SK-N-SH (cell line): ENCODE measurements at regions not wholly inside any gene's neighbourhood (a gene's known extent, or its start where the extent isn't known, plus 50 kb on each side); places are given as distances from the start of the nearest gene placed in this dataset.

ENCODE experiments used
- CTCF ChIA-PET: fragments of 300-600, 350-600 bp; formaldehyde crosslinking; extraction: SDS; loops from one replicate; lab custom pipeline; 2021; lab: Yijun Ruan, JAX
- POLR2A ChIA-PET: fragments of 350-600 bp; sonication (Branson Sonifier 250); formaldehyde crosslinking; extraction: SDS; loops from one replicate; lab custom pipeline; 2020; ENCODE audit warnings: antibody characterized with exemption, inconsistent platforms; lab: Yijun Ruan, JAX
- DNase-seq: peaks from one replicate; pipeline ENCODE4 v3.0.0; 2012
- H2AFZ ChIP-seq: fragments of 200-600 bp; sonication (generic); 2 replicates; pipeline ENCODE4 v1.8.1; 2016; ENCODE audit warnings: antibody characterized with exemption, mild to moderate bottlenecking, low read depth
- H3F3A ChIP-seq: fragments of 200-600 bp; sonication (generic); replicated peaks from 2 replicates; pipeline ENCODE3; 2016; ENCODE audit warnings: antibody characterized with exemption, mild to moderate bottlenecking; ENCODE audit not compliant: insufficient read depth
- H3K27ac ChIP-seq, 2 experiments: fragments of 200-500 bp in 1 of 2; fragments of 200-600 bp in 1 of 2; sonication (Bioruptor generic) in 1 of 2; sonication (generic), shearing (Covaris generic) in 1 of 2; 2 replicates each; pipeline versions ENCODE4 v1.5.1 to v1.6.1; 2014 to 2016; ENCODE audit warnings: low read depth in 2 of 2, inconsistent platforms in 1 of 2, low read length in 1 of 2, mild to moderate bottlenecking in 1 of 2, mixed read lengths in 1 of 2
- H3K27me3 ChIP-seq: fragments of 200-600 bp; sonication (generic), shearing (Covaris generic); 2 replicates; pipeline ENCODE4 v1.6.1; 2016; ENCODE audit warnings: mixed run types; ENCODE audit not compliant: insufficient read depth
- H3K36me3 ChIP-seq, 2 experiments: fragments of 200-500 bp in 1 of 2; fragments of 200-600 bp in 1 of 2; sonication (Bioruptor generic) in 1 of 2; sonication (generic) in 1 of 2; replicated peaks in 1 of 2; 2 replicates each; pipeline versions ENCODE3 to v1.5.1; 2014 to 2016; ENCODE audit warnings: low read length in 1 of 2, mild to moderate bottlenecking in 1 of 2; ENCODE audit not compliant: insufficient read depth in 2 of 2, control insufficient read depth in 1 of 2
- H3K4me1 ChIP-seq, 2 experiments: fragments of 200-500 bp in 1 of 2; fragments of 200-600 bp in 1 of 2; sonication (Bioruptor generic) in 1 of 2; sonication (generic), shearing (Covaris generic) in 1 of 2; 2 replicates each; pipeline versions ENCODE4 v1.5.1 to v1.6.1; 2014 to 2016; ENCODE audit warnings: low read depth in 1 of 2, low read length in 1 of 2, mixed run types in 1 of 2; ENCODE audit not compliant: insufficient read depth in 2 of 2, control insufficient read depth in 1 of 2
- H3K4me2 ChIP-seq: fragments of 200-600 bp; sonication (generic), shearing (Covaris generic); 2 replicates; pipeline ENCODE4 v1.6.1; 2017; ENCODE audit warnings: mixed run types
- H3K4me3 ChIP-seq, 2 experiments: fragments of 200-500 bp in 1 of 2; fragments of 200-600 bp in 1 of 2; sonication (Bioruptor generic) in 1 of 2; sonication (generic), shearing (Covaris generic) in 1 of 2; 2 replicates each; pipeline versions ENCODE4 v1.5.1 to v1.8.1; 2014 to 2016; ENCODE audit warnings: low read depth in 2 of 2, inconsistent platforms in 1 of 2, low read length in 1 of 2, mild to moderate bottlenecking in 1 of 2, mixed read lengths in 1 of 2, moderate library complexity in 1 of 2
- H3K79me2 ChIP-seq: fragments of 200-600 bp; sonication (generic); 2 replicates; pipeline ENCODE4 v1.8.1; 2017; ENCODE audit warnings: mild to moderate bottlenecking; ENCODE audit not compliant: insufficient read depth
- H3K9ac ChIP-seq: fragments of 200-600 bp; sonication (generic); 2 replicates; pipeline ENCODE4 v1.6.1; 2017; ENCODE audit warnings: mixed run types
- H3K9me2 ChIP-seq: fragments of 200-600 bp; sonication (generic); 2 replicates; pipeline ENCODE4 v1.6.1; 2017; ENCODE audit warnings: mixed run types
- H3K9me3 ChIP-seq: fragments of 200-600 bp; sonication (generic); 2 replicates; pipeline ENCODE4 v1.6.1; 2017; ENCODE audit warnings: mixed run types, mild to moderate bottlenecking, moderate library complexity
- H4K20me1 ChIP-seq: fragments of 200-600 bp; sonication (generic); 2 replicates; pipeline ENCODE4 v1.6.1; 2017; ENCODE audit warnings: mild to moderate bottlenecking, mixed run types; ENCODE audit not compliant: insufficient read depth
- ELF1 ChIP-seq: IDR thresholded peaks from 2 replicates; pipeline ENCODE4 v1.4.0; 2012
- EZH2phosphoT487 ChIP-seq: fragments of 200-600 bp; sonication (generic); IDR thresholded peaks from 2 replicates; pipeline ENCODE4 v1.6.1; 2017; ENCODE audit warnings: low read depth, mixed run types, mild to moderate bottlenecking, antibody characterized with exemption, moderate library complexity, borderline replicate concordance
- FOXJ3 ChIP-seq: sonication (generic); formaldehyde crosslinking; IDR thresholded peaks from 2 replicates; pipeline ENCODE4 v1.5.1; 2020; ENCODE audit warnings: mild to moderate bottlenecking, missing genetic modification reagents
- FOXM1 ChIP-seq: IDR thresholded peaks from 2 replicates; pipeline ENCODE4 v1.4.0; 2012; ENCODE audit warnings: low read depth, mild to moderate bottlenecking
- GABPA ChIP-seq: IDR thresholded peaks from 2 replicates; pipeline ENCODE4 v1.4.0; 2012; ENCODE audit warnings: low read depth, mild to moderate bottlenecking
- GATA2 ChIP-seq: sonication (generic); formaldehyde crosslinking; IDR thresholded peaks from 2 replicates; pipeline ENCODE4 v1.5.0; 2020; ENCODE audit warnings: mild to moderate bottlenecking, missing genetic modification reagents
- IRF3 ChIP-seq: fragments of 150-350 bp; IDR thresholded peaks from 2 replicates; pipeline ENCODE4 v1.6.1; 2016; ENCODE audit warnings: mild to moderate bottlenecking, low read depth, low read length
- JUND ChIP-seq: IDR thresholded peaks from 2 replicates; pipeline ENCODE4 v1.4.0; 2012
- MEF2A ChIP-seq: IDR thresholded peaks from 2 replicates; pipeline ENCODE4 v1.4.0; 2012; ENCODE audit warnings: low read depth, borderline replicate concordance
- MXI1 ChIP-seq: IDR thresholded peaks from 2 replicates; pipeline ENCODE4 v1.6.1; 2012; ENCODE audit warnings: mild to moderate bottlenecking, low read depth, low read length, improper control_type of control experiment
- NRF1 ChIP-seq: IDR thresholded peaks from 2 replicates; pipeline ENCODE4 v1.6.1; 2012; ENCODE audit warnings: low read depth, mild to moderate bottlenecking, low read length
- RAD21 ChIP-seq: IDR thresholded peaks from 2 replicates; pipeline ENCODE4 v1.6.1; 2012; ENCODE audit warnings: mild to moderate bottlenecking, low read length
- RCOR1 ChIP-seq: fragments of 150-350 bp; IDR thresholded peaks from 2 replicates; pipeline ENCODE4 v1.6.1; 2017; ENCODE audit warnings: antibody characterized with exemption, low read length
- REST ChIP-seq: IDR thresholded peaks from 2 replicates; pipeline ENCODE4 v1.6.1; 2012; ENCODE audit warnings: mild to moderate bottlenecking, low read depth, low read length, moderate library complexity
- RXRA ChIP-seq: IDR thresholded peaks from 2 replicates; pipeline ENCODE4 v1.4.0; 2012; ENCODE audit warnings: low read depth, mild to moderate bottlenecking, borderline replicate concordance
- TAF1 ChIP-seq: IDR thresholded peaks from 2 replicates; pipeline ENCODE4 v1.6.1; 2012; ENCODE audit warnings: low read depth, mild to moderate bottlenecking, low read length, moderate library complexity, borderline replicate concordance
- USF1 ChIP-seq: IDR thresholded peaks from 2 replicates; pipeline ENCODE4 v1.4.0; 2012; ENCODE audit warnings: low read depth, borderline replicate concordance
- YY1 ChIP-seq: IDR thresholded peaks from 2 replicates; pipeline ENCODE4 v1.4.0; 2012; ENCODE audit warnings: low read depth, mild to moderate bottlenecking
- WGBS: methylation state at CpG from one replicate; pipeline ENCODE4 v1.1.6; 2017; ENCODE audit warnings: low lambda C conversion rate; 5-methylcytosine and 5-hydroxymethylcytosine counted together

- H3K36me3 ChIP-seq = no peaks in the 10 kb centered on the region
- H3K27ac ChIP-seq = no peak overlapping the region
- H3F3A ChIP-seq = no peaks in the 10 kb centered on the region
- no peaks in the 10 kb centered on the region for H3K79me2 ChIP-seq
- peaks cover 0 to 13% of the 10 kb centered on the region in 2 experiments; a peak in 2 of 4 replicates for H3K4me1 ChIP-seq
- H3K9ac ChIP-seq = no peak overlapping the region
- no peaks in the 10 kb centered on the region for H3K9me3 ChIP-seq
- 24% methylated on average over 2 of the region's 2 CpGs for WGBS
- POLR2A ChIA-PET = no interaction called here
- DNase-seq = no peak
- H2AFZ ChIP-seq = no peak overlapping the region
- no peak overlapping the region for H3K4me2 ChIP-seq
- no peaks in the 10 kb centered on the region for H4K20me1 ChIP-seq
- H3K4me3 ChIP-seq = no peak overlapping the region
- TF ChIP-seq ELF1 = no peak
- TF ChIP-seq FOXM1 = no peak
- TF ChIP-seq IRF3 = no peak
- TF ChIP-seq JUND = no peak
- TF ChIP-seq USF1 = no peak
- no peak for TF ChIP-seq RCOR1
- no peak for TF ChIP-seq MEF2A
- TF ChIP-seq GATA2 (CRISPR knock-in tag) = no peak
- TF ChIP-seq FOXJ3 (CRISPR knock-in tag) = no peak
- no peak for TF ChIP-seq RAD21
- TF ChIP-seq TAF1 = no peak
- no peak for TF ChIP-seq REST
- no peak for TF ChIP-seq NRF1
- no peak for TF ChIP-seq YY1
- no peak for TF ChIP-seq RXRA
- no peak for TF ChIP-seq GABPA
- no peak for TF ChIP-seq MXI1
- no peak for TF ChIP-seq EZH2phosphoT487
- CTCF ChIA-PET = interaction anchor here (0.6 to 1.3 kb wide), 2 partner anchors 76 to 518 kb away, joined by 3 to 5 read pairs; no protein-coding TSS in a partner anchor
- no peaks in the 10 kb centered on the region; the same call in 1 of the 2 replicates for H3K27me3 ChIP-seq
- H3K9me2 ChIP-seq = no peaks in the 10 kb centered on the region
Observed at GRCh38 chr12:107326237-107326636, 232.9 kb upstream of the CRY1 start.
